ENCODE measurements at regions not wholly inside any gene's neighbourhood (a gene's known extent, or its start where the extent isn't known, plus 50 kb on each side); places are given as distances from the start of the nearest gene placed in this dataset.
A peak's percentile ranks its signal among the peaks of the same experiment; 100 is the strongest.

DNA sequence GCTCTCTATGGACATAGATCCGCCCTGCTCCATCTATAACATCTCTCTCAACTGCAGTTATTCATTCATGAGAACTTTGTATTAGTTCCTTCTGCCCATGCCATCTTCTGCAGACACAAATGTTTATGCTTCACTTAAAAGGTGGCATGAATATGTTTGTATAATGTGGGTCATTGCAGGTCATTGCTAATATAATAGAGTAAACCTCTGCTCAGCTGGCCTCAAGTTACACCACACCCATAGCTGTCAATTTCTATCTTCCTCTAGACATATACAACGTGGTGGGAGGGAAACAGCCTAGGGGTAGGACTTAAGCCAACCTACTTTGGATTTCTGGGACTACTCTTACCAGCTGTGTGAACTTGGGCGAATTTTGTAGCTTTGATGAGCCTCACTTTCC lies 129.8 kb downstream of the ATXN3L start:
- Histone ChIP-seq H3K4me1 (ENCODE audit: control insufficient read depth, insufficient read depth, low read length) (no peaks in the 10 kb centered on the region), H3K36me3 (ENCODE audit: control insufficient read depth, insufficient read depth, low read length) (no peaks in the 10 kb centered on the region), H3K27me3 (ENCODE audit: control insufficient read depth, insufficient read depth, low read length) (no peaks in the 10 kb centered on the region), H3K27ac (ENCODE audit: low read length) (peak overlapping the region; percentile 23; the same call in 1 of the 2 replicates), H3K9me3 (ENCODE audit: control insufficient read depth, insufficient read depth, low read depth, low read length) (no peaks in the 10 kb centered on the region), H3K4me3 (ENCODE audit: low read depth in 2 of 2, low read length in 2 of 2) (no peak overlapping the region)
- BruUV-seq (replicated peaks), result no TSS peak
- in situ Hi-C loops (cut with HindIII; ENCODE audit: low pct_unique_long_range_greater_than_20kb, low sequenced_read_pairs) (no loop called here), intact Hi-C loops (cut with micrococcal nuclease; ENCODE audit: unreplicated experiment) (no loop called here)
- TF ChIP-seq POLR2AphosphoS5 (IDR thresholded peaks at IDR 0.05; ENCODE audit: low read depth, low read length), result no peak
- TF ChIP-seq SIN3A (IDR thresholded peaks at IDR 0.05; ENCODE audit: borderline replicate concordance, insufficient read depth, low read depth, low read length), result no peak
- TF ChIP-seq, protein P1, sequence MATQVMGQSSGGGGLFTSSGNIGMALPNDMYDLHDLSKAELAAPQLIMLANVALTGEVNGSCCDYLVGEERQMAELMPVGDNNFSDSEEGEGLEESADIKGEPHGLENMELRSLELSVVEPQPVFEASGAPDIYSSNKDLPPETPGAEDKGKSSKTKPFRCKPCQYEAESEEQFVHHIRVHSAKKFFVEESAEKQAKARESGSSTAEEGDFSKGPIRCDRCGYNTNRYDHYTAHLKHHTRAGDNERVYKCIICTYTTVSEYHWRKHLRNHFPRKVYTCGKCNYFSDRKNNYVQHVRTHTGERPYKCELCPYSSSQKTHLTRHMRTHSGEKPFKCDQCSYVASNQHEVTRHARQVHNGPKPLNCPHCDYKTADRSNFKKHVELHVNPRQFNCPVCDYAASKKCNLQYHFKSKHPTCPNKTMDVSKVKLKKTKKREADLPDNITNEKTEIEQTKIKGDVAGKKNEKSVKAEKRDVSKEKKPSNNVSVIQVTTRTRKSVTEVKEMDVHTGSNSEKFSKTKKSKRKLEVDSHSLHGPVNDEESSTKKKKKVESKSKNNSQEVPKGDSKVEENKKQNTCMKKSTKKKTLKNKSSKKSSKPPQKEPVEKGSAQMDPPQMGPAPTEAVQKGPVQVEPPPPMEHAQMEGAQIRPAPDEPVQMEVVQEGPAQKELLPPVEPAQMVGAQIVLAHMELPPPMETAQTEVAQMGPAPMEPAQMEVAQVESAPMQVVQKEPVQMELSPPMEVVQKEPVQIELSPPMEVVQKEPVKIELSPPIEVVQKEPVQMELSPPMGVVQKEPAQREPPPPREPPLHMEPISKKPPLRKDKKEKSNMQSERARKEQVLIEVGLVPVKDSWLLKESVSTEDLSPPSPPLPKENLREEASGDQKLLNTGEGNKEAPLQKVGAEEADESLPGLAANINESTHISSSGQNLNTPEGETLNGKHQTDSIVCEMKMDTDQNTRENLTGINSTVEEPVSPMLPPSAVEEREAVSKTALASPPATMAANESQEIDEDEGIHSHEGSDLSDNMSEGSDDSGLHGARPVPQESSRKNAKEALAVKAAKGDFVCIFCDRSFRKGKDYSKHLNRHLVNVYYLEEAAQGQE (IDR thresholded peaks at IDR 0.05; ENCODE audit: insufficient read depth in 1 of 2, low read depth in 2 of 2, low read length in 1 of 2), result no peak
- TF ChIP-seq, protein P2, sequence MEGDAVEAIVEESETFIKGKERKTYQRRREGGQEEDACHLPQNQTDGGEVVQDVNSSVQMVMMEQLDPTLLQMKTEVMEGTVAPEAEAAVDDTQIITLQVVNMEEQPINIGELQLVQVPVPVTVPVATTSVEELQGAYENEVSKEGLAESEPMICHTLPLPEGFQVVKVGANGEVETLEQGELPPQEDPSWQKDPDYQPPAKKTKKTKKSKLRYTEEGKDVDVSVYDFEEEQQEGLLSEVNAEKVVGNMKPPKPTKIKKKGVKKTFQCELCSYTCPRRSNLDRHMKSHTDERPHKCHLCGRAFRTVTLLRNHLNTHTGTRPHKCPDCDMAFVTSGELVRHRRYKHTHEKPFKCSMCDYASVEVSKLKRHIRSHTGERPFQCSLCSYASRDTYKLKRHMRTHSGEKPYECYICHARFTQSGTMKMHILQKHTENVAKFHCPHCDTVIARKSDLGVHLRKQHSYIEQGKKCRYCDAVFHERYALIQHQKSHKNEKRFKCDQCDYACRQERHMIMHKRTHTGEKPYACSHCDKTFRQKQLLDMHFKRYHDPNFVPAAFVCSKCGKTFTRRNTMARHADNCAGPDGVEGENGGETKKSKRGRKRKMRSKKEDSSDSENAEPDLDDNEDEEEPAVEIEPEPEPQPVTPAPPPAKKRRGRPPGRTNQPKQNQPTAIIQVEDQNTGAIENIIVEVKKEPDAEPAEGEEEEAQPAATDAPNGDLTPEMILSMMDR (IDR thresholded peaks at IDR 0.05), result no peak
- TF ChIP-seq TCF7L2 (IDR thresholded peaks at IDR 0.05; ENCODE audit: low read depth, low read length), result no peak
- ChIA-PET POLR2A (no interaction called here), CTCF (no interaction called here)
- DNase-seq (ENCODE audit: low read depth, low spot score) (no peak), ATAC-seq (no peak)

DNA sequence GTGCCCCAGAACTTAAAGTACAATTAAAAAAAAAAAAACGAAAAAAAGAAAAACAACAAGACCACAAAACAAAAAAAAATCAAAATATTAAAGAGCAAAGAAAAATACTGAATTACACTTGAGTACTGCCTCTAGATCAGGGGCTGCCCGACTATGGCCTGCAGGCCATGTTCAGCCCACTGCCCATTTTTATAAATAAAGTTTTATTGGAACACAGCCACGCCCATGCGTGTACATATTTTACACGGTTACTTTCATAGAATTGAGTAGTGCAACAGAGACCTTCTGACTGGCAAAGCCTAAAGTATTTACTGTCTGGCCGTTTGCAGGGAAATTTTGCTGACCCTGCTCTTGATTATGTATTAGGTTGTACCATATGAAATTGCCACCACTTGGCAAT lies 130.5 kb downstream of the ATXN3L start:
- Histone ChIP-seq H3K27ac (ENCODE audit: low read length) (no peak overlapping the region), H3K4me3 (ENCODE audit: low read depth in 2 of 2, low read length in 2 of 2) (no peak overlapping the region), H3K4me1 (ENCODE audit: control insufficient read depth, insufficient read depth, low read length) (no peaks in the 10 kb centered on the region), H3K27me3 (ENCODE audit: control insufficient read depth, insufficient read depth, low read length) (no peaks in the 10 kb centered on the region), H3K9me3 (ENCODE audit: control insufficient read depth, insufficient read depth, low read depth, low read length) (no peaks in the 10 kb centered on the region), H3K36me3 (ENCODE audit: control insufficient read depth, insufficient read depth, low read length) (no peaks in the 10 kb centered on the region)
- no peak for TF ChIP-seq SIN3A (IDR thresholded peaks at IDR 0.05; ENCODE audit: borderline replicate concordance, insufficient read depth, low read depth, low read length)
- TF ChIP-seq, protein P1 (IDR thresholded peaks at IDR 0.05; ENCODE audit: insufficient read depth in 1 of 2, low read depth in 2 of 2, low read length in 1 of 2), result no peak
- TF ChIP-seq TCF7L2 (IDR thresholded peaks at IDR 0.05; ENCODE audit: low read depth, low read length), result no peak
- TF ChIP-seq, protein P2 (IDR thresholded peaks at IDR 0.05), result no peak
- no peak for TF ChIP-seq POLR2AphosphoS5 (IDR thresholded peaks at IDR 0.05; ENCODE audit: low read depth, low read length)
- BruUV-seq (replicated peaks), result no TSS peak
- no peak for ATAC-seq
- ChIA-PET CTCF (no interaction called here), POLR2A (no interaction called here)
- no peak for DNase-seq (ENCODE audit: low read depth, low spot score)
- in situ Hi-C loops (cut with HindIII; ENCODE audit: low pct_unique_long_range_greater_than_20kb, low sequenced_read_pairs), result no loop called here
- intact Hi-C loops (cut with micrococcal nuclease; ENCODE audit: unreplicated experiment), result no loop called here
